Heart left ventricle (tissue), 13 donors: ENCODE measurements at regions not wholly inside any gene's neighbourhood (a gene's known extent, or its start where the extent isn't known, plus 50 kb on each side); places are given as distances from the start of the nearest gene placed in this dataset.
"Not testable (repeated sequence)": the region's sequence is repeated elsewhere in the genome, so short reads cannot be mapped to it uniquely, and the experiment has no call there.

Experiments used
- POLR2A ChIP-seq, 2 donors: fragments of 450-650 bp; IDR thresholded peaks; one replicate each; pipeline ENCODE4 v1.6.1; 2017; ENCODE audit warnings: antibody characterized with exemption in 2 of 2, mild to moderate bottlenecking in 2 of 2, moderate library complexity in 2 of 2
- TF ChIP-seq, protein P1 (sequence below), 12 donors: fragments of 200-600 bp; sonication (generic) in 4 of 12; IDR thresholded peaks; one replicate each; pipeline versions ENCODE4 v1.5.0 to v1.8.0; 2018 to 2022; ENCODE audit warnings: antibody characterized with exemption in 12 of 12, mild to moderate bottlenecking in 5 of 12
- donor health status: ischemic (EF 13 %, LVEDD 7.1; RV severe dilation, severe dysfunction).
- donor health status: DM: no; HTN: yes; CAD: no.
- donor health status: DM: no; HTN: no; CAD: no.
- donor health status: ischemic (EF 25% LVEDD 6.9; RV normal size, moderate dysfunction).
- donor health status: ischemic (EF 25% LVEDD 5.7; RV mildly dilated, moderate dysfunction).
- donor health status: ischemic (EF 35%, LVEDD 5.7; RV mildly dilated, moderate dysfunction).
- donor health status: nonischemic (EF 11% LVEDD 7.7; RV severe dilation, severe dysfunction).
- donor health status: DM: yes; HTN: yes; CAD: no.
- donor health status: PGD.
- donor health status: ischemic (EF 29% LVEDD 5.4; RV normal size, mild dysfunction).
- donor health status: nonischemic (EF 23%, LVEDD 6.1; RV moderate dilation, normal function).

- TF ChIP-seq, protein P1, sequence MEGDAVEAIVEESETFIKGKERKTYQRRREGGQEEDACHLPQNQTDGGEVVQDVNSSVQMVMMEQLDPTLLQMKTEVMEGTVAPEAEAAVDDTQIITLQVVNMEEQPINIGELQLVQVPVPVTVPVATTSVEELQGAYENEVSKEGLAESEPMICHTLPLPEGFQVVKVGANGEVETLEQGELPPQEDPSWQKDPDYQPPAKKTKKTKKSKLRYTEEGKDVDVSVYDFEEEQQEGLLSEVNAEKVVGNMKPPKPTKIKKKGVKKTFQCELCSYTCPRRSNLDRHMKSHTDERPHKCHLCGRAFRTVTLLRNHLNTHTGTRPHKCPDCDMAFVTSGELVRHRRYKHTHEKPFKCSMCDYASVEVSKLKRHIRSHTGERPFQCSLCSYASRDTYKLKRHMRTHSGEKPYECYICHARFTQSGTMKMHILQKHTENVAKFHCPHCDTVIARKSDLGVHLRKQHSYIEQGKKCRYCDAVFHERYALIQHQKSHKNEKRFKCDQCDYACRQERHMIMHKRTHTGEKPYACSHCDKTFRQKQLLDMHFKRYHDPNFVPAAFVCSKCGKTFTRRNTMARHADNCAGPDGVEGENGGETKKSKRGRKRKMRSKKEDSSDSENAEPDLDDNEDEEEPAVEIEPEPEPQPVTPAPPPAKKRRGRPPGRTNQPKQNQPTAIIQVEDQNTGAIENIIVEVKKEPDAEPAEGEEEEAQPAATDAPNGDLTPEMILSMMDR (IDR thresholded peaks at IDR 0.05), result not testable (repeated sequence)
- TF ChIP-seq POLR2A (IDR thresholded peaks at IDR 0.05), result not testable (repeated sequence)
Measured at GRCh38 chr2:125422198-125422770, 1233.7 kb upstream of the GYPC start.
